HG02588 (cell line): ENCODE measurements at regions not wholly inside any gene's neighbourhood (a gene's known extent, or its start where the extent isn't known, plus 50 kb on each side); places are given as distances from the start of the nearest gene placed in this dataset.

ENCODE experiments used
- ATAC-seq: cut with Tn5 transposase; IDR thresholded peaks from one replicate; pipeline ENCODE4 v1.9.1; 2021; ENCODE audit warnings: mild to moderate bottlenecking, moderate library complexity; ENCODE audit not compliant: unreplicated experiment

DNA sequence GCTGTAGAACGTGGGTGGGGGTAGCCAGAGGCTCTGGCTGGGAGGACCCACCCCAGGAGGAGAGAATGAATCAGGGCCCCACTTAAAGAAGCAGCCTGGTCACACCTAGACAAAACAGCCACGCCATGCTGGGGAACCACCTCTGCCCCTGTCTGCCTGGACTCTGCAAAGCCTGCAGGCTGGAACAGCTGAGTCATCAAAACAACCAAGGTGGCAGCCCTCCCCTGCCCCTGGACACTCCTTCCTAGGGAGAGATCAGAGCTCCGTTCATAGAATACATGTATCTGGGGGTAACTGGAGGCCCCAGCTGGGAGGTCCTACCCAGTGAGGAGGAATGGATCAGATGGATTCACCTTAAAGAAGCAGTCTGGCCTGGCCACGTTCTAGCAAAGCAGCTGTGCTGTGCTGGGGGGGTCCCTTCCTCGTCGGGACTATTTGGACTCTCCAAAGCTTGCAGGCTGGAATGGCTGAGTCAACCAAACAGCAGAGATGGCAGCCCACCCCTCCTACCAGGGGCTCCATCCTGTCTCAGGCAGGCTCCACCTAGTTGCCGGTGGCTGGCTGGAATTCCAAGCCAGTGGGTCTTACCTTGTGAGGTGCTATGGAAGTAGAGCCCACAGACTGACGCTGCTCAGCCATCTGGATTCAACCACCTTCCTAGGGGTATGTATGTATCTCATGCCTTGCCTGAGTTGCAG, 50.5 kb upstream of the NT5C1B start:
- no peak for ATAC-seq
